Left ventricle myocardium inferior (tissue), 1 donor: ENCODE measurements at regions not wholly inside any gene's neighbourhood (a gene's known extent, or its start where the extent isn't known, plus 50 kb on each side); places are given as distances from the start of the nearest gene placed in this dataset.
"Not testable (repeated sequence)": the region's sequence is repeated elsewhere in the genome, so short reads cannot be mapped to it uniquely, and the experiment has no call there.

Experiments
- DNase-seq: peaks from one replicate; pipeline ENCODE4 v3.0.0-alpha.2; 2020
- H3K27ac ChIP-seq: fragments of 200-600 bp; replicated peaks from 2 replicates; pipeline ENCODE4 v1.8.0; 2021
- H3K27me3 ChIP-seq: fragments of 200-600 bp; 2 replicates; pipeline ENCODE4 v1.8.0; 2021; ENCODE audit warnings: low read depth
- H3K36me3 ChIP-seq: fragments of 200-600 bp; 2 replicates; pipeline ENCODE4 v1.8.0; 2021
- H3K4me1 ChIP-seq: fragments of 200-600 bp; 2 replicates; pipeline ENCODE4 v1.8.0; 2021
- H3K4me3 ChIP-seq: fragments of 200-600 bp; 2 replicates; pipeline ENCODE4 v1.8.0; 2021; ENCODE audit warnings: mild to moderate bottlenecking, moderate library complexity
- H3K9me3 ChIP-seq: fragments of 200-600 bp; replicated peaks from 2 replicates; pipeline ENCODE4 v1.8.0; 2021
- CTCF ChIP-seq: fragments of 200-600 bp; IDR thresholded peaks from 2 replicates; pipeline ENCODE4 v1.8.0; 2021; ENCODE audit warnings: antibody characterized with exemption, mild to moderate bottlenecking, borderline replicate concordance
- intact Hi-C: fragments of 100-400 bp; cut with micrococcal nuclease; formaldehyde crosslinking; loops from one replicate; pipeline ENCODE4 v1.11.0; 2022
- donor health status: DM: no; HTN: yes; CAD: no; lungs with severe emphysema.

GRCh38 chr13:61275251-61275650 is 140.4 kb downstream of the PCDH20 start:
- Histone ChIP-seq H3K36me3 (no peaks in the 10 kb centered on the region), H3K4me1 (no peaks in the 10 kb centered on the region), H3K9me3 (peaks cover 27% of the 10 kb centered on the region), H3K27me3 (no peaks in the 10 kb centered on the region), H3K4me3 (no peak overlapping the region), H3K27ac (no peak overlapping the region)
- no peak for DNase-seq
- intact Hi-C loops, result no loop called here
- no peak for TF ChIP-seq CTCF

DNA sequence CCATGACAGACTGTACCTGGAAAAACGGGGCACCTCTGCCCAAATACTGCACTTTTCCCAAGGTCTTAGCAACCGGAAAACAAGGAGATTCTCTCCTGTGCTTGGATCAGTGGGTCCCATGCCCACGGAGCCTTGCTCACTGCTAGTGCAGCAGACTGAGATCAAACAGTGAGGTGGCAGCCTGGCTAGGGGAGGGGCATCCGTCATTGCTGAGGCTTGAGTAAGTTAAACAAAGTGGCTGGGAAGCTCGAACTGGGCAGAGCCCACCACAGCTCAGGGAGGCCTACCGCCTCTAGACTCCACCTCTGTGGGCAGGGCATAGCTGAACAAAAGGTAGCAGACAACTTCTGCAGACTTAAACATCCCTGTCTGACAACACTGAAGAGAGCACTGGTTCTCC is 148.8 kb downstream of the PCDH20 start:
- peaks cover 47% of the 10 kb centered on the region for H3K9me3 ChIP-seq
- not testable (repeated sequence) for DNase-seq, H3K4me3 ChIP-seq

GRCh38 chr13:61261746-61262472 is 153.7 kb downstream of the PCDH20 start:
- Histone ChIP-seq H3K4me1 (no peaks in the 10 kb centered on the region), H3K27me3 (no peaks in the 10 kb centered on the region), H3K36me3 (no peaks in the 10 kb centered on the region), H3K27ac (no peak overlapping the region), H3K4me3 (no peak overlapping the region), H3K9me3 (peaks cover 1% of the 10 kb centered on the region)
- TF ChIP-seq CTCF, result no peak
- intact Hi-C loops, result no loop called here
- no peak for DNase-seq

More for the DNA sequence above, 148.8 kb downstream of the PCDH20 start:
- H3K4me1 ChIP-seq, H3K27ac ChIP-seq, H3K27me3 ChIP-seq, intact Hi-C loops, H3K36me3 ChIP-seq: not testable (repeated sequence)

- intact Hi-C loops, result no loop called here
- no peak for DNase-seq
- TF ChIP-seq CTCF, result no peak
- H3K9me3 ChIP-seq, result no peaks in the 10 kb centered on the region
- no peaks in the 10 kb centered on the region for H3K36me3 ChIP-seq
- H3K4me1 ChIP-seq, result no peaks in the 10 kb centered on the region
- H3K27ac ChIP-seq, result no peak overlapping the region
- no peaks in the 10 kb centered on the region for H3K27me3 ChIP-seq
- H3K4me3 ChIP-seq, result no peak overlapping the region
Measured at GRCh38 chr13:61258185-61258584, 157.5 kb downstream of the PCDH20 start.

- Histone ChIP-seq H3K27me3 (no peaks in the 10 kb centered on the region), H3K27ac (no peak overlapping the region), H3K36me3 (no peaks in the 10 kb centered on the region), H3K4me1 (no peaks in the 10 kb centered on the region), H3K9me3 (no peaks in the 10 kb centered on the region), H3K4me3 (no peak overlapping the region)
- peak; percentile 16 for TF ChIP-seq CTCF
- intact Hi-C loops, result no loop called here
- DNase-seq, result no peak
Measured at GRCh38 chr13:61255040-61255796, 160.4 kb downstream of the PCDH20 start.
